Testis (tissue), 2 donors: ENCODE measurements at regions not wholly inside any gene's neighbourhood (a gene's known extent, or its start where the extent isn't known, plus 50 kb on each side); places are given as distances from the start of the nearest gene placed in this dataset.

Source experiments
- POLR2A ChIP-seq: fragments of 450-650 bp; IDR thresholded peaks from one replicate; pipeline ENCODE4 v1.6.1; 2017; ENCODE audit warnings: antibody characterized with exemption, mild to moderate bottlenecking, moderate library complexity
- TF ChIP-seq, protein P1 (sequence below), 3 experiments: fragments of 450-650 bp in 2 of 3; fragments of 200-600 bp in 1 of 3; sonication (generic) in 1 of 3; IDR thresholded peaks; one replicate each; pipeline ENCODE4 v1.5.1; 2016 to 2019; ENCODE audit warnings: antibody characterized with exemption in 3 of 3, mild to moderate bottlenecking in 2 of 3, moderate library complexity in 1 of 3

DNA sequence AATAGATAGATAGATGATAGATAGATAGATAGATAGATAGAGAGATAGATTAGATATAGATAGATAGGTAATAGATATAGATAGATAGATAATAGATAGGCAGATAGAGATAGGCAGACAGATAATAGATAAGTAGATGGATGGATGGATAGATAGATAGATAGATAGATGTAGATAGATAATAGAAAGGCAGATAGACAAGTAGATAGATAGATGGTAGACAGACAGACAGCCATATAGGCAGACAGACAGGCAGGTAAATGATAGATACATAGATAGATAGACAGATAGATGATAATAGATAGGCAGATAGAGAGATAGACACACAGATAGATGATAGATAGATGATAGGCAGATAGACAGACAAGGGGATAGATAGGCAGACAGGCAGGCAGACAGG, 191.4 kb upstream of the TNRC6C start:
- TF ChIP-seq, protein P1, sequence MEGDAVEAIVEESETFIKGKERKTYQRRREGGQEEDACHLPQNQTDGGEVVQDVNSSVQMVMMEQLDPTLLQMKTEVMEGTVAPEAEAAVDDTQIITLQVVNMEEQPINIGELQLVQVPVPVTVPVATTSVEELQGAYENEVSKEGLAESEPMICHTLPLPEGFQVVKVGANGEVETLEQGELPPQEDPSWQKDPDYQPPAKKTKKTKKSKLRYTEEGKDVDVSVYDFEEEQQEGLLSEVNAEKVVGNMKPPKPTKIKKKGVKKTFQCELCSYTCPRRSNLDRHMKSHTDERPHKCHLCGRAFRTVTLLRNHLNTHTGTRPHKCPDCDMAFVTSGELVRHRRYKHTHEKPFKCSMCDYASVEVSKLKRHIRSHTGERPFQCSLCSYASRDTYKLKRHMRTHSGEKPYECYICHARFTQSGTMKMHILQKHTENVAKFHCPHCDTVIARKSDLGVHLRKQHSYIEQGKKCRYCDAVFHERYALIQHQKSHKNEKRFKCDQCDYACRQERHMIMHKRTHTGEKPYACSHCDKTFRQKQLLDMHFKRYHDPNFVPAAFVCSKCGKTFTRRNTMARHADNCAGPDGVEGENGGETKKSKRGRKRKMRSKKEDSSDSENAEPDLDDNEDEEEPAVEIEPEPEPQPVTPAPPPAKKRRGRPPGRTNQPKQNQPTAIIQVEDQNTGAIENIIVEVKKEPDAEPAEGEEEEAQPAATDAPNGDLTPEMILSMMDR (IDR thresholded peaks at IDR 0.05): no peak
- no peak for TF ChIP-seq POLR2A
